ENCODE measurements at regions not wholly inside any gene's neighbourhood (a gene's known extent, or its start where the extent isn't known, plus 50 kb on each side); places are given as distances from the start of the nearest gene placed in this dataset.

DNA sequence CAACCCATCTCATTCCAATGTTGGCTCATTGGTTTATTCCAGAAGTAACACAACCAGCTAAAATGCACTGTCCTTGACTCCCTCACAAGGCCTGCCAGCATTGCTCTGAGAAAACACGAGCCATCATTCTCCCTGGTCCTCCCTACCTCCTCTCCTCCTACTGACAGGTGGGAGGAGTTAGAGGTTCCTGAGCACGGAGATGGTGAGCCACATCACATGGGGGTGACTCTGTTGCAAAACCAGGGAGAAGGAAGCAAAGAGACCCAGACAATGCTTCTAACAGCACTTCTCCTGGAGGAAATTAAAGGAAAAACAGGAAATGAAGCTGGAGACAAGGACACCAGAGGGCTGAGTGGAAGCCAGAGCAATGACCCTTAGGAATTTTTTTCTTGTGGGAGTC, 667.4 kb downstream of the NTRK3 start:
- TF ChIP-seq, protein P1, sequence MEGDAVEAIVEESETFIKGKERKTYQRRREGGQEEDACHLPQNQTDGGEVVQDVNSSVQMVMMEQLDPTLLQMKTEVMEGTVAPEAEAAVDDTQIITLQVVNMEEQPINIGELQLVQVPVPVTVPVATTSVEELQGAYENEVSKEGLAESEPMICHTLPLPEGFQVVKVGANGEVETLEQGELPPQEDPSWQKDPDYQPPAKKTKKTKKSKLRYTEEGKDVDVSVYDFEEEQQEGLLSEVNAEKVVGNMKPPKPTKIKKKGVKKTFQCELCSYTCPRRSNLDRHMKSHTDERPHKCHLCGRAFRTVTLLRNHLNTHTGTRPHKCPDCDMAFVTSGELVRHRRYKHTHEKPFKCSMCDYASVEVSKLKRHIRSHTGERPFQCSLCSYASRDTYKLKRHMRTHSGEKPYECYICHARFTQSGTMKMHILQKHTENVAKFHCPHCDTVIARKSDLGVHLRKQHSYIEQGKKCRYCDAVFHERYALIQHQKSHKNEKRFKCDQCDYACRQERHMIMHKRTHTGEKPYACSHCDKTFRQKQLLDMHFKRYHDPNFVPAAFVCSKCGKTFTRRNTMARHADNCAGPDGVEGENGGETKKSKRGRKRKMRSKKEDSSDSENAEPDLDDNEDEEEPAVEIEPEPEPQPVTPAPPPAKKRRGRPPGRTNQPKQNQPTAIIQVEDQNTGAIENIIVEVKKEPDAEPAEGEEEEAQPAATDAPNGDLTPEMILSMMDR (conservative IDR thresholded peaks at IDR 0.05; ENCODE audit: low read length) = no peak
- no peak for TF ChIP-seq EZH2phosphoT487 (IDR thresholded peaks at IDR 0.05; ENCODE audit: borderline replicate concordance, low read depth, low read length)

Measured in OCI-LY7 (cell line).